ENCODE measurements at regions not wholly inside any gene's neighbourhood (a gene's known extent, or its start where the extent isn't known, plus 50 kb on each side); places are given as distances from the start of the nearest gene placed in this dataset.

DNA sequence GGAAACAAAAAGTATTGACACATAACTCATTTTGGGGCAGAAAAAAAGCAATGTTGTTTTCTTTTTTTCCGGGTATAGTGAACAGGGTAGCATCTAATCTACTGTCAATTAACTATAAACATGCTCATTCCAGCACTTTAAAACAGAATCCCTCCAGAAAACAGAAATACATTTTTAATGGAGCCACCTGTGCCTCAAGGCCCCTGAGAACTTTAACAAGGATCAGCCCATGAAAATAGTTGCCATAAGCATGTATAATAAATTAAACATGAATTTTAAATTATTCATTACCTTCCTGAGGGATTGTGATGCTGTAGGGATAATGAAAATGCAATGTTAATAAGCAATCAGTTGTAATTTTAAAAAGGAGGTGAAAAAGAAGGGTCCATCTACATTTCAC is 101.4 kb upstream of the IVNS1ABP start:
- Histone ChIP-seq H3K79me2 (ENCODE audit: control insufficient read depth, low read length) (no peaks in the 10 kb centered on the region), H4K20me1 (ENCODE audit: control insufficient read depth, insufficient read depth, low read depth, low read length) (no peaks in the 10 kb centered on the region), H3K36me3 (ENCODE audit: control insufficient read depth, low read length) (no peaks in the 10 kb centered on the region), H3K9me2 (replicated peaks; ENCODE audit: control insufficient read depth, low read length) (no peaks in the 10 kb centered on the region), H3F3A (ENCODE audit: control insufficient read depth, insufficient read depth) (no peaks in the 10 kb centered on the region), H3K4me1 (ENCODE audit: control insufficient read depth, low read length) (no peaks in the 10 kb centered on the region), H3K4me3 (ENCODE audit: low read length) (no peak overlapping the region), H3K27me3 (ENCODE audit: control insufficient read depth, low read length) (peaks cover 2% of the 10 kb centered on the region; the same call in 1 of the 2 replicates), H3K4me2 (ENCODE audit: low read length) (no peak overlapping the region), H3K9me3 (ENCODE audit: control insufficient read depth, insufficient read depth, low read length) (no peaks in the 10 kb centered on the region), H3K27ac (ENCODE audit: low read depth, low read length) (no peak overlapping the region)
- TF ChIP-seq CTCF (IDR thresholded peaks at IDR 0.05; ENCODE audit: low read depth, low read length, poor library complexity, severe bottlenecking) (no peak), EZH2phosphoT487 (IDR thresholded peaks at IDR 0.05; ENCODE audit: borderline replicate concordance, low read length) (no peak)

DNA sequence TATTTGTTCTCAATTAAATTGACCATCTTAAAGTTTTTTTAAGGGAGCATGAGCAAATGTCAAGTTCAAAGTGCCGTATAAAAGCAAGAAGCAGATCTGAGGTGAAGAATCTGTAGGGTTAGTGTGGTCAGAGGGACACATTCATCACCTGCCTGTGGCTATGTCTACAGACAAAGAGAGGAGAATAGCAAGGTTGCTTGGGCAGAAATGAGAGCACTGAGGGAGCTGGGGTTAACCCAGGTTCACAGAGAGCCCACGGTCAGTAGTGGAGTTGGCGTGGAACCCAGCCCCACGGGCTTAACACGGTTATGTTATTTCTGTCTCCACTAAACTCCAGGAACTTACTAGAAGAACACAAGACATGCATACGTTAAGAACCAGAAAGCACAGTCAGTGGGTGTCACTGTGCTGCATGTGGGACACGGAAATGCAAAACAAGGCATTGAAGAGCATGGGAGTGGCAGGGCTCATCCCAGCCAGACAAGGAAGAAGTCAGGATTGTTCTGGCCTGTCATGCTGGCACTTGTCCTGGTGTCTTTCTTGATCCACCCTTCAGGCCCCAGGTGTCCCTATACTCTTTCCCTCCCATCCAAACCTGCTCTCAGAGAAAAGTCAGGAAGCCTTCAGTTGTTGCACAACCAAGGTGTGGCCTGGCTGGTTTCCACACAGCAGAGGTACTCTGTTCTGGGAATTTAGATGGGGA is 95.5 kb upstream of the IVNS1ABP start:
- Histone ChIP-seq H3K9me3 (ENCODE audit: control insufficient read depth, insufficient read depth, low read length) (no peaks in the 10 kb centered on the region), H3K27me3 (ENCODE audit: control insufficient read depth, low read length) (peaks cover 9% of the 10 kb centered on the region), H3K4me3 (ENCODE audit: low read length) (no peak overlapping the region), H4K20me1 (ENCODE audit: control insufficient read depth, insufficient read depth, low read depth, low read length) (no peaks in the 10 kb centered on the region), H3K4me2 (ENCODE audit: low read length) (no peak overlapping the region), H3K27ac (ENCODE audit: low read depth, low read length) (no peak overlapping the region), H3K79me2 (ENCODE audit: control insufficient read depth, low read length) (no peaks in the 10 kb centered on the region), H3K4me1 (ENCODE audit: control insufficient read depth, low read length) (peaks cover 7% of the 10 kb centered on the region), H3K9me2 (replicated peaks; ENCODE audit: control insufficient read depth, low read length) (no peaks in the 10 kb centered on the region), H3K36me3 (ENCODE audit: control insufficient read depth, low read length) (no peaks in the 10 kb centered on the region), H3F3A (ENCODE audit: control insufficient read depth, insufficient read depth) (no peaks in the 10 kb centered on the region)
- TF ChIP-seq EZH2phosphoT487 (IDR thresholded peaks at IDR 0.05; ENCODE audit: borderline replicate concordance, low read length) (no peak), CTCF (IDR thresholded peaks at IDR 0.05; ENCODE audit: low read depth, low read length, poor library complexity, severe bottlenecking) (no peak)

DNA sequence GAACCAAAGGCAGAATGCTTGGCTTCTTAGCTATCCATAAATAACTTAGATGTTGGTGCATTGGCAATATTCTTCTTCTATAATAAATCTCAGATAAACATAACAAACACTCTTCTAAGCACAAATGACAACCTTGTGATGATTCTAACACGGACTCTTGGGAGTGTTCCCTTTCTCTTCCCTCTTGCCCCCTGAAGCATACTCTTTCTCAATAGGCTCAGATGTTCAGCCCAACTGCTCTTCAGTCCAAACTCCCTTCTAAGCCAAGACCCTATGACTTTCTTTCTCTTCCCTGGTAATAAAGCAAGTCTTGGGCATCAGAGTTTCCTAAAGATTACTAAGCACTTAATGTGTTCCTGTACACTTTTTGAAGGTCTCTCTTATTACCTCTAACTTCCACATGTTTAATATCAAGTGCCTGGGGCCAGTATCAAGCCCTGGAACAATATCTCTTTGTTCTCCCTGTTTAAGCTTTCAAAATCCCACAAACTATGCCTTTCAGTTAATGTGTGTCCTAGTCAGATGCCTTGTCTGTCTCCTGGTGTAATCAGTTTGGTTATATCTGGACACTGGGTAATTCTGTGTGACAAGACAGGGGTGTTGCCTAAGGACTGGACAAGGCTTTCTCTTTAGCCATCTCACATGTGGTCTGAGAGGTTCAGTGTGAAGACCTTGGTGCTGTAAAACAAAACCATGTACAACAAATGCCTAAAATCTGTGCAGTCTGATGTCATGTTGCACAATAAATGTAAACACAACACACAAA is 92.9 kb upstream of the IVNS1ABP start:
- H3K27me3 ChIP-seq (ENCODE audit: control insufficient read depth, low read length) = peaks cover 9% of the 10 kb centered on the region
- no peaks in the 10 kb centered on the region for H3K36me3 ChIP-seq (ENCODE audit: control insufficient read depth, low read length)
- H3K4me3 ChIP-seq (ENCODE audit: low read length) = no peak overlapping the region
- H4K20me1 ChIP-seq (ENCODE audit: control insufficient read depth, insufficient read depth, low read depth, low read length) = no peaks in the 10 kb centered on the region
- no peaks in the 10 kb centered on the region for H3F3A ChIP-seq (ENCODE audit: control insufficient read depth, insufficient read depth)
- H3K9me3 ChIP-seq (ENCODE audit: control insufficient read depth, insufficient read depth, low read length) = no peaks in the 10 kb centered on the region
- H3K79me2 ChIP-seq (ENCODE audit: control insufficient read depth, low read length) = no peaks in the 10 kb centered on the region
- peaks cover 7% of the 10 kb centered on the region for H3K4me1 ChIP-seq (ENCODE audit: control insufficient read depth, low read length)
- TF ChIP-seq EZH2phosphoT487 (IDR thresholded peaks at IDR 0.05; ENCODE audit: borderline replicate concordance, low read length) (no peak), CTCF (IDR thresholded peaks at IDR 0.05; ENCODE audit: low read depth, low read length, poor library complexity, severe bottlenecking) (no peak)
- H3K4me2 ChIP-seq (ENCODE audit: low read length) = no peak overlapping the region
- no peaks in the 10 kb centered on the region for H3K9me2 ChIP-seq (replicated peaks; ENCODE audit: control insufficient read depth, low read length)
- H3K27ac ChIP-seq (ENCODE audit: low read depth, low read length) = no peak overlapping the region
